ENCODE measurements at regions not wholly inside any gene's neighbourhood (a gene's known extent, or its start where the extent isn't known, plus 50 kb on each side); places are given as distances from the start of the nearest gene placed in this dataset.
A peak's percentile ranks its signal among the peaks of the same experiment; 100 is the strongest.

DNA sequence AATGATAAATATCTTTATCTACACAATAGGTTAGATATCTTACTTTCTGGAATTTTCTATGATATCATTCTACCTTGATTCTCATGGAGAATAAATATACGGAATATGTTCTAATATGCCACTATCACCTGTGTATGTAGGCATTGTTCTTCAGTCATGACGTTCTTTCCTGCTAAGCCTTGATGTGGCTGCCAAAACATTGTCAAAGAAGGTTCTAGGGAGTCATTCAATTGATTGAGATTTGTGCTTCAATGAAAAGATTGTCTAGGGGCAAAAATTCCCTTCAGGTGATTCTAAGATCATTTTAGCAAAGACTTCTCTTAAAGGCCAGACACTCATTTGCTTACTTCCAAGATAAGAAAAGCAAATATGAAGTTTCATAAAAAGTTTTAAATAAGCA lies 118.1 kb downstream of the MAT2B start:
- no peak for DNase-seq

DNA sequence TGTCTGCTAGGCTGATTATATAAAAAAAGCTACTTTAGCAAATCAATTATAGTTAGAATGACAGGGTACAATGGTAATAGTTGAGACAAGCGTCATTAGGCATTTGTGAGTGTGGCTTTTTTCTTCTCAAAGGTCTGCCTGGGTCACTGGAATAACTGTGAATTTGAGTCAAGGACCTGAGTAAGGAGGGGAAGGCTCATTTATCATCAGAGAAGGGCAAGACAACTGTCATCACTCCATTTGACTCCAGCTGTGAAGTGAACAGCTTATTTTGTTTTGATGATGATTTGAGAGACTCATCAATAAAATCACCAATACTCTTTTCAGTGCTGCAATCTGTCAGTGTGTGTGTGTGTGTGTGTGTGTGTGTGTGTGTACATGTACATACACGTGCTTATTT lies 118.6 kb downstream of the MAT2B start:
- no peak for DNase-seq

DNA sequence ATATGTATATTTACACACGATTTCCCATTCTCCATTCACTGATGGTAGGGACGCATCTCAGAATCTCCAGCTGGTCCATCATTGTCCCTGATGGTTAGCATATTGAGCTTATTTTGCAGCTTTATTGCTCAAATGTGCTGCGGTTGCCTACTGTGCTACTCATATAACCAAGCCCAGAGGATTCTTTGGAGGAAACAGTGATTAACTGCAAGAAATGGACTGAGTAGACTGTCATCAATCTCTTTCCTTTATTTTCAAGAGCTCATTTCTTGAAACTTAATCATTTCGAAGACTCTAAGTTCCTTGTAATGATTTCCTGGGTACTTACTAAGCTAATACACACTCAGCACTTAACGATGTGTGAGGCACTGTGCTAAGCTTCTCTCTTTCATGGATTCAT lies 119.0 kb downstream of the MAT2B start:
- no peak for DNase-seq

DNA sequence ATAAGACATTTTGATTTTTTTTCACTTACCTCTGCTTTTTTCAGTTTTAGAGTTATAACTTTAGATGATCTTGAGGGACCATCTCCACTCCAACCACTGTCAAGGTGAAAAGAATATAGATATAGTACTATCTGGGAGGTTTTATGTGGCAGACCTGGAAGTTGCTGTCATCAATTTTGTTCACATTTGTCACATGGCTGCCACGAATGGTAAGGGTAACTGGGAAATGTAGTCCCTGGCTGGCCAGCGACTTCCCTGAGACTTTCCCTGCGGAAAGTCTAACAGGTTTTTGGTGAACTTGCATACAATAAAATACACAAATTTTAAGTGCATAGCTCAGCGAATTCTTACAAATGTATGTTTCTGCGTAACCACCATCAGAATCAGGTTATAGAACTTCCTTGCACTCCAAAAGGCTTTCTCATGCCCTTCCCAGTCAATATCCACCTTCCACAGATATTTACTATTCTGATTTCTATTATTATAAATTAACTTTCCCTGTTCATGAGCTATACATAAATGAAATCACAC lies 121.5 kb downstream of the MAT2B start:
- DNase-seq = no peak

DNA sequence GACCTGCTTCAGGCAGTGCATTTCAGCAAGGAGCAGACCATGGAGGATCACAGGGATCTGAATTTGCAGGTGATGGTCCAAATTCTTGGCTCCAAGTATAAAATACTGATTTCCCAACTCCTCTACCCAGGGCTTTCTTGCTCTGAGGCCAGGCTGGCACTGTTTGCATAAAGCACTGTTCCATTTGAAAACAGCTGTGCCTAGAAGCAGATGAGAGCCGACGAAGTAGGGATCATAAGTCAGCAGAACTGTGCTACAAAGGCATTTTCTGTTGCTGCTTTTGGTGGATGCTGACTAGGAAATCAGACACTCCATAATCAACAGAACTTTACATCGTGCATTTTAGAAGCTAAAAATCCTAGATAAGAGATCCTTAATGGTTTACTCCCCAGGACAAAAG lies 126.4 kb downstream of the MAT2B start:
- DNase-seq = no peak

DNA sequence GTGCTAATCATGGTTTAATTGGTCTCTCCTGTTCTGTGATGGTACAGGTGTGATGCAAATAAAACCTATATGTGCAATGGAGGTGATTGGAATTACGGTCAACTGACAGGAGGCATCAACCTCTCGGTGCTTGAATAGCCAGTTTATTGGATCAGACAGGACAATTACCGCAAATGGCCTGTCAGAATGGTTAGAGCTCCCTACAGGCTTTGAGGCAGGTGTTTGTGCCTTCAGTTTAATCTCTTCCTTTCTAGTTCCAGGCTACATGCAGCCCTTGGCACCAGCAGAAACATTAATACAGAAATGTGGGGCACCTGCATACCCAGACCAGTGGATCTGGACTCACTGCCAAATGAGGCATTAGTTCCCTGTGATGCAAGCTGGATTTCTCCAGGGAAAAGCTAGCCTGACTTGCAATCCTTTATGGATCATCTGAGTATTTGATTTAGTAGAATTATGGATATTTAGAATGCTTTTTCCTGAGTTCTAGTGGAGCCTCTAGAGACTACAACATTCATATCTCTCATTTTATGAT lies 128.6 kb downstream of the MAT2B start:
- no peak for DNase-seq

DNA sequence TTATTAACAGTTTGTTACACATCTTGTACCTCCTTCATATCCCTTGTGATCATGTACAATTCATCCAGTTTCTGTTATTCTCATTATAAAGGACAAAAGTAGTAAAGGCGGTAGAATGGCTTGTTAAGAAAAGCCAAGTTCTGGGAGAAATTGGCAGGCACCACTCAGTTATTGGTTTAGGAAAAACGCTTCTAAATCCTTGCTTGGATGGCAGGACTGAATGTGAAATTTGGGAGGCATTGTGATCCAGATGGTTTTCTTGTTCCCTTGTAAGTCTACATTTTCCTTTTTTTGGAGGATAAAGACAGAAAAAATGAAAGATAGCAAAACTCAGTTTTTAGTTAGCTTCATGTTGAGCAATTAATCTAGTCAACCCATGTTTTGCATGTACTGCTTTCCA lies 130.2 kb downstream of the MAT2B start:
- DNase-seq = no peak

DNA sequence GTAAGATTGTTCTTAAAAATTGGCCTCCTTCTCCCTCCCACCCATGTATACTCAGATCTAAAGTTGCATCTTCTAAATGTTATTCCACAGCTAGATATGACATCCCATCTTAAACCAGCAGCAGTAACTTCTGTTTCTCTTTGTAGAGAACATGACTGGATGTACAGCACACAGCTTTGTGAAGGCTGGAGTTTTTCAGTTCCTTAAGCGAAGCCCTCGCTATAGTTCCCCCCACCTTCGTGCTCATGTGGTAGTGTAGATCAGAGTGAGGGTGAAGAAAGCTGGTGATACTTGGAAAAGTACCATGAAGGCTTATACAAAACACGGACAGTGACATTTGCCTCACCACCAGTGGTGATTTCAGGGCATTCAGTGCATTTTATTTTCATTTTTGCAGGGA lies 137.5 kb downstream of the MAT2B start:
- DNase-seq = no peak

DNA sequence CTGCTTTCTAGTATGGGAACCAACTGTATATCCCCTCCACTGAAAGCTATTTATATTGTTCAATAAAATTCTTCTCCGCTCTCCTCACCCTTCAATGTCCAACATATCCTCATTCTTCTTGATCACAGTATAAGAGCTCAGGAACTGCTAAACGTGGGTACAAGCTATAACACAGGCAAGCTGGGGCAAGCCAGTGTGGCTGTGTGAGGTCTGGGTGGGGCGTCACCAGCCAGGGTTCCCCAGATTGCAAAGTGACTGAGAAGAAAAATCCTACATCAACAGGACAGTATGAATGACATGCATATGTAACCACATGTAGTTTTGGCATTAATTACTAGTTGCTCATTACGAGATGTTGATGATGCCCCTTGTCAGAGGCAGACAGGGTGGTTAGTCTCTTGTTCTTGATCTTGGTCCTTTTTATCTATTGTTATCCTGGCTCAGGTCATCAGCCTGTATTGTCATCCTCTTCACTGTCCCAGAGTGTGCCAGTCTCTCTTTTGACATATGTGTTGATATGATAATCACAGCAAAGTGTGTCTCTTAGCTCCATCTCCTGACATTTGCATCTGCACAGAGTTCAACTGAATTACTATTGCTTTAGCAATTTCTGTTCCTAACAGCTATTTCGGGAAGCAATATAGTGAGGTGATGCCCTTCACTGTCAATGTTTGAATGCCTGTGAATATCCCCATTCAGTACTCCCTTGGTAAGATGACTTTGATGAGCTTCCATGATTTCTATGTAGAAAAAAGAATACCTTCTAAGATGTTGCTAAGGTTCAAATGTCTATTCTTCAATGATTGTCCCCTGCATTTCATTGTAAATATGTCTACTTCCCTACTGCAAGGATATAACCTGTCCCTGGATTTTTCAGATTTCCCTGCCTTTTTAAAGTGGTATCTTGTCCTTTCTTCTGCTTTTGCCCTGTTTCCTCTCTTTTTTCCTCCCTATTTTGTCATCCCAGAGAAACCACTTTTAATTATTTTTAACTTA lies 140.3 kb downstream of the MAT2B start:
- DNase-seq = no peak

DNA sequence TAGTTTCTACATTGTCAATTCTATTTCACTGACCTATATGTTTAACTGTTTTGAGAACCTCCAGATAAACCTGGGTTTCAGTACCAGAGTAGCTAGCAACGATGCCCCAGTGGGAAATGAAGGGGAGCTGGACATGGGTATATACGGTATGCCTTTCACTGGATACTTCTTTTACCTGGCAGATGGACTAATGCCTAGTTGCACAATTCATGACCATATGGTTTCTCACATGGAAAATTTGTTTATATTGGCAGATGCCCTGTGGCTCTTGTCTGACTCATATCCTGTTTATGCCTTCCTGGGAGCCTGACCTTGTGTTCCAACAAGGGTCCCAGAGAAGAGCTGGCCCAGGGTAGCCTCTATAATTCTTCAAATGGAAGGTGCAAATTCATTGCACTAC lies 144.1 kb downstream of the MAT2B start:
- DNase-seq = peak; percentile 95

DNA sequence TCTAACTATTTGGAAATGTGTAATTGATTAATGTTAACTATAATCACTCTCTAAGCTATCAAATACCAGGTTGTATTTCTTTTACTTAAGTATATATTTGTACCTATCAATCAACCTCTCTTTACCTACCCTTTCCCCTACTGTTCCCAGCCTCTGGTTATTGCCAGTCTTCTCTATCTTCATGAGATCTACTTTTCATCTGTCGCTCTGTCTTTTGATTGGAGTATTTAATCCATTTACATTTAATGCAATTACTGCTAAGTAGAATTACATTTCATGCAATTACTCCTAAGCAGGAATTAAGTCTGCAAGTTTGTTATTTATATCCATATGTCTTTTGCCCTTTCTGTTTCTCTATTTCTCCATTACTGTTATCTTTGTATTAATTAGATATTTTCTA lies 148.1 kb downstream of the MAT2B start:
- DNase-seq = no peak

DNA sequence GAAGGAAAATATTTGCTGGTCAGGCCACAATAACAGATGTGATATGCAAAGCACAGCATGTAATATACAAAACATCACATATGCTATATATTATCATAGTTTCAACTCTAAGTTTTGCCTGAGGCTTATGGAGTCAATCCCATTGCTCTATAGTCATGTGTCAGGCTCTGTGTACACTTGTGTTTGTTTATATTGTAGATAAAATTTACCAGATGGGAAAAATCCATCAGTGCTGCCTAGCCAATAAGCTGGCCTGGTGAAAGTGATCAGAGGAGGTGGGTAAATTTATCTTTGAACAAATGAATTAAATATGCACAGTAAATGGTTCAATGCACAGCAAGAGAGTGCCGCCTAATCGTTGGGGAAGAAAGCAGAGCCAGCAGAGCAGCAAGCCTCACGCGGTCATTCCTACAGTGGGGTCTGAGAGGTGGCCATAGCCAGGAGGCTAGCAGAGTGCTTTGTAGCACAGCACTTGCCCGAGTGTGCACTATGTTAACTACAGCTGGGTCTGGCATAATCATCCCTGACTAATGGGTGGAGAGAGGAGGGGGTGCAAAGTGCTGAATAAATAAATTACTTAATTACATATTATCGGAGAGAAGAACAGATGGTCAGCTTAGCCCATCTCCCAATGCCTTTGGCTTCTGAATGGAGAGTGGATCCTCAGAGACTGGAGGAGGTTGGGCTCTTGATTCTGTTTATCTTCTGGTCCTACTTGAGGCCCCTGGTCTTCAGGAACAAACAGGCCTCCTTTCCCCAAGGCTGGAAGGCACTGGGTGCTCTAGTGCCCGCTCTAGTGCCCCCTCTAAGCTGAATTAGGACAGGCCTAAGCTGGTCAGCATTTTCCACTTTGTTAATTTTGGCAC lies 153.5 kb downstream of the MAT2B start:
- no peak for DNase-seq

DNA sequence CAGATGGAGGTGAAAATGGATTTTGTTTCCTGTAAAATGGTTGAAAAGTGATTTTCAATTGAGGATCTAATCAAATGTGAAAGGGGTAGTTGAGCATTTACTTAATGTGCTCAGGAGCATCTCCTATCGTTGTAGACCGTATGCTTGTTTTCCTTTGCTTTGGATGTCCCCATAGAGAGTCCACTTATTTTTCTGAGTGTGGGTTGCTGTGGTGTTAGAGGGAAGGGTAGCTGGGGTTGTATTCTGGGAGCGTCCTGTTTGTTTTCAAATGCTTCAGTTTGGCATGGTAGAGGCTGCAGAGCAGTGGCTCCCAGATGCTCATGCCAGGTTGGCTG lies 154.1 kb downstream of the MAT2B start:
- DNase-seq = no peak

DNA sequence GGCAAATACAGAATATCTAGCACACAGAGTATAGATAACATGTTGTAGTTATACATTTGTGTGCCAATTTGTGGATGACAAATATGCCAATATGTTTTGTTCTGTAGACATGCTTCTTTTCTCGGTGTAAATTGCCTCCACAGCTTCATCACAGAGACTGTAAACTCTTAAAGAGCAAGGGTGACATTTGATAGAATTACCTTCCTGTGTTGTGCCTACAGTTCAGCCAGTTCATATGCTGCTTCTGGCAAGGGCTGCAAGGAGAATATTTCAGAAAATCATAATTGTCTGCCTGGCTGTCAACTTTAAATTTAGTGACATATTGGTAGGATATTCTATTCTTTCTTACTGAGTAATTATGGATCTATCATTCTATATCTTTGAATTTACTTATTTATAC lies 155.1 kb downstream of the MAT2B start:
- no peak for DNase-seq

DNA sequence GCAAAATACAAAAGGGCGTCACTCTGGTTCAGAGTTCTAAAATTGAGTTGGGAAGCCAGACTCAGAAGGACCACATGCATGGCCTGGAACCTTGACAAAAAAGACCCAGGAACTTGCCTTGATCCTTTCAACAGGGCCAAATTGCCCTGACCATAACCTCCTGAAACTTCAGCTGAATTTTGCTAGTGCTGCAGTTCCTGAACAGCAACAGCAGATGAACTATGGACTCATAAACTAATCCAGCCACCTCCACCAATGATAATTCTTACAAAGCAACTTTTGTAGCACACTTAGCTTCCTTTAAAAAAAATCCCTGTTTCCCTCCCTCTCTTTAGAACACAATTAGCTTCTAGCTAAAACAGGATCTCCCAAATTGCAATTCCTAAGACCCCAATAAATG lies 155.9 kb downstream of the MAT2B start:
- DNase-seq = no peak

DNA sequence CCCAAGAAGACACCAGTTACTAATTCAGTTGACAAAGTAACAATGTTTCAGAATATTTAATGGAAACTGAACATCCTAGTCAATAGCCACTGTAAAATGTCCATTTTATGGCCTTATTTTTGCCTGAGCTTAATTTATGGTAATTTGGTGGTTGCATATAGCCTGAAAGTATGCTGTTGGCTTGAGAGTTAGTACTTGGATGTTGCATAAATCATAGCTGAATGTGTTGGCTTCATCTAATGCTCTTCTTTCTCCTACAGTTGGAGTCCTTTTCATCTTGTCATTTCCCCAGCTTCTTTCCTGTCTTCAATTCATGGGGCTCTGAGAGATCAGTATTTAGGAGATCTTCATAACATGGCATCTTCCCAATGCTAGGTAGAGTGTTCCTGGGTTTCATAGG lies 164.6 kb downstream of the MAT2B start:
- DNase-seq = no peak

DNA sequence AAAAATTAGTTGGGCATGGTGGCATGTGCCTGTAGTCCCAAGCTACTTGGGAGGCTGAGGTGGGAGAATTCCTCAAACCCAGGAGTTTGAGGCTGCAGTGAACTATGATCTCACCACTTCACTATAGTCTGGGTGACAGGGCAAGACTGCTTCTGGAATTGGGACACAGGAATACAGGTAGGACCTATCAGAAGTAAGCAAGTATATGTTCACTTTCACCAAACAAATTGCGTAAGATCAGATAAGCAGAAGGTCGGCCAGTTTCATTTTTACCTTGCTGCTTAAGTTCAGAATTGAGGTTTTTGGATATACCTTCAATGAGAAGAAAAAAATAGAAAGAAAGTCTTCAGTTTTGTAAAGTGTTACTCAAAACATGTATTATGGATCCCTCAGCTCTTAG lies 171.7 kb downstream of the MAT2B start:
- DNase-seq = no peak

DNA sequence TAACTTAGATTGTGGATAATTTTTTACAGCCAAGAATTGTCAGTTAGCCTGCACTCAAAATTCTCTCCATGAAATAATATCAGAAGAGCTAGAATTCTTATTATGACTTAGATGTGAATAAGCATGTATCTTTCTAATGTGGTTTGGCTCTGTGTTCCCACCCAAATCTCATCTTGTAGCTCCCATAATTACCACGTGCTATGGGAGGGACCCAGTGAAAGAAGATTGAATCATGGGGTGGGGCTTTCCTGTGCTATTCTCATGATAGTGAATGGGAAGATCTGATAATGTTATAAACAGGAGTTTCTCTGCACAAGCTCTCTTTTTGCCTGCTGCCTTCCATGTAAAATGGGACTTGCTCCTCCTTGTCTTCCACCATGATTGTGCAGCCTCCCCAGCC lies 176.8 kb downstream of the MAT2B start:
- no peak for DNase-seq

DNA sequence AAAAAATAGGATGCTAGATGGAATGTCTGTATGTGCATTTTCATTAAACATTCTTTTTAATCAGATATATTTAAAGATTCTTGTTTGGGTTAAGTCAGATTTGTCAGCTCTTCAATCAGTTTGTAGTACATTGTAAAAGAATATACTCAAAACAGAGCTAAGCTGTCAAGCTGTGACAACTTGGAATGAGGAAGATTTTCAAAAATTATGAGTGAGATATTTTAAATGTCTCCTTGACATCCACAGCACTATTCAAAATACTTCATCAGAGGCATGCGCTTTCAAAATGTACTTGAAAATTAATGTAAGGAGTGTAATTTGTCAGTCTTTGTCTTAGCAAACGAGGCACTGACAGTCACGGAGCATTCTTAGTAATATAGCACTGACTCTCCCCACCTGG lies 182.0 kb downstream of the MAT2B start:
- no peak for DNase-seq

DNA sequence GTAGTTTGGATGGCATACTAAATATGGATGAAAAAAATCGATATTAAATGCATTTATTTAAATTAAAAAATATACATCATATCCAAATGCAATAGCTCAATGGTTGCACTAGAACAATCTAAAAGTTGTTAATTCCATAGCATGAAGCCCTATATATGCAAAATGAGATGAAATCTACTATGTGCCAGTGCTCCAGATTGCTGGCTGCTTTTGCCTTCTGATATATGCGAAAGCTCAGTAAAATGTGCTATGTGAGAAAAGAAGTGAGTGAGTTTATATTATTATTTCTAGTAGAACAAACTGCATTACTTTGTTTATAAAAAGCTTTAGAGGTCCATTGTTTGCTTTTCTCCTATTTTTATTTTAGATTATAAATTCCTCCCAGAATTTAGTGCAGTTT lies 186.7 kb downstream of the MAT2B start:
- no peak for DNase-seq

DNA sequence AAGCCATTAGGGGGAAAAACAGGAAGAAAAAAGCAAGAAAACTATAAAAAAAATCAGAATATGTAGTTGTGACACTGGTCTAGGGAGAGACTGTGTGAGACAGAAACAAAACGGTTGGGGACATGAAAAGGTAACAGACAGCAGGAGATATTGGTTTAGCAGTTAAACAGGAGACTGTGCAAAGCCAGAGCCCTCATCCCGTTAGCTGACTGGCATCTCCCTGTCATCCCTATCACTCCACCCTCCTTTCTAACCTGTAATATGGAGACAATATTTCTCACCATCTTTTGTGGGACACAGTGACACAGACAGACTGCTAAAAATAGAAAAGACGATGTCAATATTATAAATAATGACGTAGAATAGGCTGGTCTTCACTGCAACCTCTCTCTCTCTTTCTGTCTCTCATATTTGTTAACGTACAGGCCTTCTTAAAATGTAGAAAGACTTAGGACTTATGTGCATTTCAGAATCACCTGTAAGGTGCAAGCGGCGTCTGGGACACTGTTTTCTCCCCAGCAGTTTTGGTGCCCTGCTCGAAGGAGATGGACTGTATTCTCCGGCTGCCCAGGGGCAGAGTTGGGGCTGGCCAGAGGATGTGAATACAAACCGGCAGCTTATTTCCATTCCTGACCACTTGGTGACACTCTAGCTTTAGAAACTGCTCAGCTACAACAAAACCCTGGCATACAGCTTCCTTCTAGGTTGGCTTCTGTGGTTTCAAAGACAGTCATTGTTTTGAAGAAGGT lies 190.6 kb downstream of the MAT2B start:
- DNase-seq = peak; percentile 83

DNA sequence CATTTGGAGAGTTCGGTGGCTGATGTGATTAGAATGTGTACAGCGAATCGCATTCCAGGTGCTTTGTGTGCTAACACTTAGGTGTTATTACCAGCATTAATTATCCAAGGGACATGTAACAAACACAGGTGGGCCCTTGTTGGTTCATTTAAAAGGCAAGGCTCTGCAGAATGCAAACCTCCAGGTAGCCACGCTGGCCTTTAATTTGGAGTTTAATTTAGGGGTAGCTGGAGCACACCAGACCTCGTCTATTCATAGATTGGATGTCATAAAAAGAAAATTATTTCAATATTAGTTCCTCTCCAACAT lies 191.1 kb downstream of the MAT2B start:
- DNase-seq = no peak
